Epidermal melanocyte (primary cell): ENCODE measurements at regions not wholly inside any gene's neighbourhood (a gene's known extent, or its start where the extent isn't known, plus 50 kb on each side); places are given as distances from the start of the nearest gene placed in this dataset.
"Not testable (repeated sequence)": the region's sequence is repeated elsewhere in the genome, so short reads cannot be mapped to it uniquely, and the experiment has no call there.

Source experiments
- DNase-seq: peaks from one replicate; pipeline ENCODE4 v3.0.0; 2011; ENCODE audit warnings: low spot score; ENCODE audit not compliant: insufficient read length

DNA sequence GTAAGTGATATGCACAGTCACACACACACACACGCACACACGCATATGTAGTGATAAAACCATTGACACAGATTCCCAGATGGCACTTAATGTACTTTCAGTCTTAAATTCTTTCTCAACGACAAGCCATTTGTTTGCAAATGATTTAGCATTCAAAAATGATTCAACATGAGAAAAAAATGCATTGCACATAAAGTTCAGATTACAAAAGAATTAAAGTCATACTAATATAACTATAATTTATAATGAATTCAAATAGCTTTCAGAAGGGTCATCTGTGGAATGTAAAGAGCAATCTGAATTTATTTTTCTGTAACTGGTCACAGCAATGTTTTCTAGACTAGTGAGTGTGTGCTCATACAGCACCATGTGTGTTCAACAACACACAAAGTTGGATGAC lies 521.6 kb upstream of the ZNF337 start:
- no peak for DNase-seq

DNA sequence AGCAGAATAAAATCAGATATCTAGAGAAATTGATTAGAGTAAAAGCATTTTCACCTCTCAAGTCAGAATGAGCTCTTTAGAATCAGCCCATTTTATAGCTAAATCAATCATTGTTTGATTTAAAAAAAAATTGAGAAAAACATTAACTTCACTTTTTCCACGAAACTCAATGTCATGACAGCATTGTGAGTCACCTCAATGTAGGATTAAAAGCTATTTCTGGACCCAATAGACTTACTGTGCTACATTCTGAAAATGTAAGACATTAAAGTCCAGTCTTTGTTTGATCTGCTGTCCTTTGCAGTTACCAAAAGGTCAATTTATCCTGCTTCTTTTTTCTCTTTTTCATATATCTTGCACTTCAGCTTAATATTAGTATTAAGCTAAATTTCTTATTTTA lies 519.4 kb upstream of the ZNF337 start:
- DNase-seq = no peak

DNA sequence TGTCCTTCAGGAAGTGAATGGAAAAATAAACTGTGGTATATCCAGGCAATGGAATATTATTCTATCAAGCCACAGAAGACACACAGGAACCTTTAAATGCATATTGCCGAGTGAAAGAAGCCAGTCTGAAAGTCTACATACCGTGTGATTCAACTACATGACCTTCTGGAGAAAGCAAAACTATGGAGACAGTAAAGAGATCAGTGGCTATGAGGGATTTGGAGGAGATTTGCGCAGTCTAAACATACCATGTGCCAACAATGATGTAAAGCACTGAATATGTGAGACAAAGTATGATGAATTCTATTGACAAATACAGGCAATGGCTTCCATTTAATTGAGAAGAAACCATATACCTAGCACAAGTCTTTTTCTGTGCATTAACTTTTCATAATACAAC lies 518.3 kb upstream of the ZNF337 start:
- DNase-seq = no peak

DNA sequence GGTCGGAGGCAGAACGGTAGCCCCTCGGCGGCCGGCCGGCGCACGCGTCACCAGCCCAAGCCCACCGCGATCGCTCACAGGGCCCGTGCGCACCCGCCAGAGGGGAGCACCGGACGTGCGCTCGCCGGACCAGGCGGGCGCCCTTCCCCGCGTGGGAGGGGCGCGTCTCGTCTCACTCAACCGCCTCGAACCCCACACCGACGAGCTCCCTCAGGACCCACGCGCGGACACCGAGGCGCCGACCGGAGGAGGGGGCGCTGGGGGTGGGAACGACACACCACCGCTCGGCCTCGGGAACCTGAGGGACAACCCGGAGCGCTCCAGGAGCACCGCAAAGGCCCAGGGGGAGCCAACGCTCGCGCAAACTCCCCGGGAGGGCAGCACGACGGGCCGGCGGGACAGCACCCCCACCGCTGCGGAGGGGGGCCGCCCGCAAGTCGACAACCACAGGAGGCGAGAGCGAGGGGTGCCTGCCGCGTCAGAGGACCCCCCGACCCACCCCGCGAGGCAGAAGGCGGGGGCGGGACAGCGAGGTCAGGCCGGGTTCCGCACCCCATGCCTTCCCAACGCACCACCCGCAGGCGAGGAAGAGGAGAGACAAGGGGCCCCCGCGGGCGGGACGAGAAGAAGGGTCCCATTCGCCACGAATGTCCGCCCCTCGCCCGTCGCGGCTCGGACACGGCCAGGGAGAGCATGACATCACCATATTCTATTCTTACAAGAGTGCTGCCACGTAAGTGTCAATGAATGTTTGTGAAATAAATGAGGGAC lies 512.7 kb upstream of the ZNF337 start:
- DNase-seq = no peak

DNA sequence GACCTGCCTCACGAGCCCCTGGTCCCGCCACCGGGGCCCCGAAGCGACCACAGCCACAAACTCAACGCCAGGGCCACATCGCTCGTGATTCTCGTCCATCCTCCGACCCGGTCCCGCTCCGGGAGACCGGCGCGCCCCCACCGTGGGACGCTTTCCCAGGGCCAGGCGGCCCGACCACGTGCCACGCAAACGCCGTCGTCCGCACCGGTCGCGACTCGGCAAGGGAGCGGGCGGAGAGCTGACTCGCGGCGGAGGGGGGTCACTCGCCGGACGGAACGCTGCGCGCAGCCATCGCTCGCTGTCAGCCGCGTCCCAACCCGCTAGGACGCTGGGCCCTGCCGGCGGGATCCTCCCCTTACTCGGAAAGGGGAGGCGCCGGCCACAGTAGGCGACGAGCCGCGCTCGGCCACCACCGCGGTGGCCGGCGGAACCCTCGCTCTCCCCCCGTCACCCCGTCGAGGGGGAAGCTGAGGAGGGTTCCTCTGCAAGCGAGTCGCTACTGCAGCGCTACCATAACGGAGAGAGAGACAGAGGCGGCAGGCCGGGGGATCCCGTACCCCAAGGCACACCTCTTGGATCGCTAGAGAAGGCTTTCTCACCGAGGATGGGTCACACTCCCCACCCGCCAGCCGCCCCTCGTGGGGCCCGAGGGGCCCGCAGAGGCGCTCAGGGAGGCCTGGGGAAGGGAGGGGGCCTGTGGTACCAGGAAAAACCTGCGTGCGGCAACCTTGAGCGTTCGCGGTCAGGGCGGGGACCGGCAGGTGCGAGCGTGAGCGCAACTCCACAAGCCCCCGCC lies 511.8 kb upstream of the ZNF337 start:
- DNase-seq = peak; percentile 19

DNA sequence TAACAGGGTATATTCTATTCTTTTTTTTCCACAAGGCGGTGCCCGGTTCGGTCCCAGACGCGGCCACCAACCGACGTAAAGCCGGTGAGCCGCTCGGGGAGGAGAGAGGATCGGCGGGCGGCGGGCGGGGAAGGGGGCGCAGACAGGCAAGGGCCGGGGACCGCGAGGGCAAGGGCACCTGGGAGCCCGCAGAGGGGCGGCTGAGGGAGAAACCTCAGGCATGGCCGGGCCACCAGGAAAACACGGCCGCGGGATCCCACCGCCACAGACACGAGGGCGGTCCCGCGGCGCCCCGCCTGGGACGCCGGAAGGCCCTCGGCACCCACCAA lies 511.3 kb upstream of the ZNF337 start:
- not testable (repeated sequence) for DNase-seq

DNA sequence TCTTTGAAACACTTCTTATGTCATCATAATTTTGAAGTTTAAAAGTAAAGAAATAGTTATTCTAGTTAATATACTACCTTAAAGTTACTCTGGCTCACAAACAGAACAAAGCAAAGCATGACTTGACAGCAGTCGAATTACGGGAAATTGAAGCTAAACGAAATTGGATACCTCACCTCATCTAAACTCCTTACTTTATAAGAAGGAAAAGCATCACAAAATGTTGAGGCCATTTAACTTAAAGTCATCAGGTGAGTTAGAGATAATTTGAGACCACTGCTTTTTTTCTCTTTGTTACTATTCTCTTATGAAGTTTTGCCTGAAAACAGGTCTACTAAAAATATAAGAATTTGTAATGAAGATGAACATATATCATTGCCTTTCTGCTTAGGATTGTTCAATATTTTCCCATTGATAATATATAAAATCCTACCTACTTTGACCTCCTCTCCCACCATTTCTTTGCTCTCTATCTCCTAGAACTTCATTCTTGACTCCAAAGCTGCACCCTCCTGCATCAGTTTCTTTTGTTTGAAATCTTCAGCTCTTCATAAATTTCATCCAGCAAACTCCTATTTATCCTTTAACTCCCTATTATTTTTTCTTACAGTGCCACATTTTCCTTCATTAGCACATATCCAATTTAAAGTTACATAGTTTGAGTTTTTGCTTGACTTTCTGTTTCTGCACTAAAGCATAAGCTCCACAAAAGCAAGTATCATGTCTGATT lies 510.7 kb upstream of the ZNF337 start:
- no peak for DNase-seq

DNA sequence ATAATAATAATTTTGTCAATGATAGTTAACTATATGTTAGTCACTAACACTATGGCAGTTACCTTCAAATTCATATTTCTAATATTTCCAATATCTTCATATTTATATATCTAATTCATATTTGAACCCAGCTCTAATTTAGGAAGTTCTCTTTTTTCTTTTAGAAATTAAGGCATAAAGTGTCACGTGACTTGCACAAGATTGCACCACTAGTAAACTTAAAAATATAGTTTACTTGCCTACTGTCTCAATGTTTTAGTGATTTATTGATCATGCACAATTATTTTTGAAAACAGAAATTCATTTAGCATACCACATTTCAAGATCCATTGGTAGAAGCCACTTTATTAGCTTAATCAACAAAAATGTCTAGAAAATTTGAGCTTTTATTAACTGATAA lies 508.7 kb upstream of the ZNF337 start:
- no peak for DNase-seq

DNA sequence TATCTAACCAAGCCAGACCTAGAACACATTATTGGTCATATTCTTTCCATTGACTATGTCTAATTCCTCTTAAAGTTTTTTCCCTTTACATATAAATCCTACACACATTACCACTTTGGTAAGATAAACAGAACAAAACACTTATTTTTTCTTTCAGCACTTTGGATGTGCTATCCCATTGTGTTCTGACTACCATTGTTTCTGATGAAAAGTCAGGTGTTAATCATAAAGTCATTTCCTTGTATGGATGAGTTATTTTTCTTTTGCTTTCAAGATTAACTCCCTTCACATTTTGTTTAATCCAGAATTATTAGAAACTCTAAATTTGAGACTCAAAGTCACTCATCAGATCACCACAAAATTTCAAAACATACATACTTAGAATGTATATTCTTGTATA lies 504.4 kb upstream of the ZNF337 start:
- not testable (repeated sequence) for DNase-seq

DNA sequence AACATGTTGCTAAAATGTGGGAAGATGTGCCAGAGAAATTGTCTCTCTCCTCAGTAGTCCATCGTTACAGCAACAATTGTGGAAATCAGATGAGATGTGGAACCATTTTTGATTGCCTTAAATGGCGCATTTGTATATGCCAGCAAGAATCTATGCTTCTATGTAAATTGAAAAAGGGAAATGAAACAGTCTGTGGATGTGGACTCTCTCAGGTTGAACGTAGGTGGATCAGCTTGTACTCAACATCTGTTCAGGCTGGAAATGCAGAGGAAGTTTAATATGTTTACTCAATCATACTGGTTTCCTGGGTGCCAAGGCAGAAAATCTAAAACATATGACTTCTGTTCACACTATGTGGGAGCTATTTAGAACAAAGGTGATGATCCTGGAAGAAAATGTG lies 490.7 kb upstream of the ZNF337 start:
- DNase-seq = not testable (repeated sequence)

DNA sequence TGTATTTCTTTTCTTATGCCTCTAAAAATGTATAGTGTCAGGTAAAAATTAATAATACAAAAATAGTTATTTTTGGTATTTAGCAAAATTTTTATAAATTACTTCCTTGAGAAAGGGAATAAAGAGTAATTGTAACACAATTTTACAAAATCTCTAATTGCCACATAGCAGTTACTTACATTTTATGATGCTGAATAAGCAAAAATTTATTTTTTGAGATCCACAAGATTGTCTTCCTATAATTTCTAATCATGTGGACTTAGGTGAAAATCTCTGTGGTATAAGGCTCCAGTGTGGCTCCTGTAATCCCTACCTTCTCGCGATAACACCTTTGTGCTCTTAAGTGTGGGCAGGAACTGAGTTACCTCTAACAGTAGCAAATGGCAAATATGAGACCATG lies 487.1 kb upstream of the ZNF337 start:
- DNase-seq = not testable (repeated sequence)

DNA sequence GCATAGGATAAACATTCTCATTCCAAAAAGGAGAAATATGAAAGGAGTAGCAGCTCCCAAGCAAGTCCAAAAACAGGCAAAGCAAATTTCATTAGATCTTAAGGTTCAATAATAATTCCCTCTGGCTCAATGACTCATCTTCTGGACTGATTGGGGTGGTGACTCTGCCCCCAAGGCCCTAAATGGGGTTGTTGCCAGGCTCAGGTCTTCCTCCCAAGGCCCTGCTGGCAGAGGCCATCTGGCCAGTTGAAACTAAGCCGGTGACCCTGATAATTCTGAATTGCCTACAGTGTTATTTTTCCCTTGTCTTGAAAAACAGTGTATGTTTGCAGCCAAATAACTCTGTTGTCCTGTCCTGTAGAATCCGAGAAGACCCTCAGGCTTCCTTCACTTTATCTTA lies 484.7 kb upstream of the ZNF337 start:
- not testable (repeated sequence) for DNase-seq

DNA sequence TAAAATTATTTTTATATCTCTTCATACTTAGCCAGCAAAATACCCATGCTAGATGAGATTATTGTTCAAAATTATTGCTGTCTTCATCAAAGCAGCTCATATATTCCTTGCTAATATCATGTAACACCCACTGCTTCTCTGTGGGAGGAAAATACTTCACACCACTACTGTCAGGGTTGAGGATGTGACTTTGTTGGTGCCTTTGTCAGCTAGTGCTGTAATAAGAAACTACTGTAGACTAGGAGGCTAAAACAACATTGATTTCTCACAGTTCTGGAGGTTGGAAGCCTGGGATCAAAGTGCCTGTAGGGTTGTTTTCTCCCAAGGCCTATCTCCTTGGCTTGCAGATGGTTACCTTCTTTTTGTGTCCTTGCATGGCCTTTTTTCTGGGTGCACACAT lies 475.2 kb upstream of the ZNF337 start:
- DNase-seq = not testable (repeated sequence)

DNA sequence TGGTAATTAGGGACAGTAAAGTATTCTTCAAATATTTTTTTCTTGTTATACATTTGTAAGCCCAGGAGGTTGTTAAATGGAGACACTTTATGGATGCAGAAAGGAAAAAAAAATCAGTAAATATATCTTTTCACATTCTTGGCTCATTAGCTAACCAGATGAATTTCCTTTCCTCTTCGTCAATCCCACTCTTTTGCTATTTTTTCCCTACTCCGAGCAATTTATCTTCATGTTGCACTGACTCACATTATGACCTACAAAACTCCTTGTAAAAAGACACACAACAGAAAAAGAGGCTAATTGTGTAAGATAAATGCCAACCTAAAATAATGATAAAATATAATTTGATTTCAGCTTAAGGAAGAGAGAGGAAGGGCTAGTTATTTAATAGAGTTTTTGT lies 472.9 kb upstream of the ZNF337 start:
- no peak for DNase-seq

DNA sequence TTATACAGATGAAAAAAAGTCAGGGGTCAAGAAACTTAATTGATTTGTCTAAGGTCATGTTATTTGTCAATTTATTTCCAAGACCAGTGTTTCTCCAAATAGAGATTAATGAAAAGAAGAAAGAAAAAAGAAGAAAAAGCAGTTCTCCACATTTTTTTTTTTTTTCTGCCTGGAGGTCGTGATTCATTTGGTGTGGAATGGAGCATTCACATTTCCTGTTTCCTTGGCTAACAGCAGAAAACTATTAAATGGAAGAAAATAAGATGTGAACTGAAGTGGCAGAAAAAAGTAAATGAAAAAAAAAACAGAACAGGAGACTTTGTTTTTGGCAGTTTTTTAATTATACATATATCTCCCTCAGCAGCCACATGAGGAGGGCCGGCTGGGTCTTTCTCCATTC lies 470.8 kb upstream of the ZNF337 start:
- no peak for DNase-seq

DNA sequence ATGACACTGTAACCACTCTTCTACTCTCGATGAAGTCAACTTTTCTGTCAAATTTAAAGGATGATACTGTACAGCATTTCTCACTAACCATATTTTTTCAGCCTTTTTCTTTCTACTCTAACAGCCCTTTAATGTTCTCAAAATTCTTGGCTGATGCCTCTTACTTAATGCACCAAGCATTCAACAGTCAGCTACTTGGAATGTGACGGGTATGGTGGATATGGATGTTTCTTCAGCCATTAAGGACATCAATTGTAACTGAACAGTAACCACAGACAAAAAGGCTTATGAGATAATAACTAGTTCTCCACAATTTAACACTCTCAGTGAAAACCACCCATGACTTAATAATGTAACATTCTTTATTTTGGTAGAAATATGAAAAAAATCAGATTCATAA lies 467.2 kb upstream of the ZNF337 start:
- peak; percentile 20 for DNase-seq

DNA sequence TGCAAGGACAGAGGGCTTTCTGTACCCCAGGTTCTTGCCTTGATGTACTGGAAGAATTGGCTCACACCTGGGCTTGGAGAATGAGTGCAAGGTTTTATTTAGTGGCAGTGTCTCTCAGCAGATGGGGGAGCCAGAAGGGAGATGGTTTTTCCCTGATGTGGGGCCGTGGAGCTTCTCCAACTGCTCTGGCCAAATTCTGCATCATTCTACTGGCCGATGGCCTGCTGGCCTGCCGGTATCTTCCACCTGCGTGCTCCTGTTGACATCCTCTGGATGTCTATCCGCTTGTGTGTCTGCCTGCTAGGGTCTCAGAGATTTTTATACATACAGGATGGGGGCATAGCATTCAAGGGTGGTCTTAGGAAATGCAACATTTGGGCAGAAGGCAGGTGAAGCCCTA lies 466.5 kb upstream of the ZNF337 start:
- DNase-seq = not testable (repeated sequence)

DNA sequence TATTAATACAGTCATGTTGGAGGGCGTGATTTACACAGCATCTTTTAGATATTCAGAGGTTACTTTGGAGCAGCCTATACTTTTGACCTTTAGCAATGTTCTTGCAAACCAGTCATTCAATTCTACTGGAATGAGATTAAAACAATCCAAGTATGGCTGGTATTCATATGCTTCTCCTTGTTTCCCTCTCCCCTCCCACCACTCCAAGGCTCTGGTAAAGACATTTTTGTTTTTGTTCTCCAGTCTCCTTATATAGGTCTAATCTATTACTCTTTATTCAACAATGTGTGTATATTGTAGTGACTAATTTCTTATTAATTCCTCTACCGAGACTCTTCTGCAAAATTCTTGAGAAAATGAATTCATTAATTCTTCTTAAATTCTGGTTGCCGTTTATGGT lies 465.1 kb upstream of the ZNF337 start:
- not testable (repeated sequence) for DNase-seq

DNA sequence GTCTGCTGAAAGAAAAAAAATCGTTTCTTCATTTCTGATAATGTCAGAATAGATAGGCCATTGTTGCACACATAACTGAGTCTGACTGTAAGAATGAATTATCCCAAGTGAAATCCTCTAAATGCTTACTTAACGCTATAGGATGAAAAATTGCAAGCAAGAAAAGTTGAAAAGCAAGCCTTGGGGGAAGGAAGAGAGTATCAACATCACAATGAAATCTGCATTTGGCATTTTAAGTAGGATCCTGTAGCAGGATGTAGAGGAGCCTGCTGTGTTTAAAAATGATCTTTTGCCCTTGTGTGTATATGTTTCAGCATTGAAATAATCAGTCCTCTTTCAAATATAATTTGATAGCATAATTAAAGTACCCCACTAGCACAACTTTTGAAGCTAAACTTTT lies 464.3 kb upstream of the ZNF337 start:
- DNase-seq = not testable (repeated sequence)

DNA sequence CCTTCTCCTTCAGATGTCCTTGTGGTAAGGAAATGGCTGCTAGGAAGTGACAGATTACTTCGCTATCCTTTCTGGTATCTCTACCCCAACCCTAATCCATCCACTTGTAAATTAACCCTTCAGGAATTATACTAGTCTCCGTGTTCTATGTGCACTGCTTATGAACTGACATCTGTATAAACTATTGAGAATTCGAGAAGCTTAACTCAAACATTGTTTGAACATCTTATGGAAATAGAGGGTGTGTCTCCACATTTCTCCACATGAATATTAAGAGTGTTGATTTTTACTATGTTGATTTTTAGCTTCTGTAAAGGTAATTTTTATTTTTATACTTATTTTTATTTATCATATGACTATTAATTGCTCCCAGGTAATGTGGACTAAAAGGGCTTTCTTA lies 457.6 kb upstream of the ZNF337 start:
- no peak for DNase-seq

DNA sequence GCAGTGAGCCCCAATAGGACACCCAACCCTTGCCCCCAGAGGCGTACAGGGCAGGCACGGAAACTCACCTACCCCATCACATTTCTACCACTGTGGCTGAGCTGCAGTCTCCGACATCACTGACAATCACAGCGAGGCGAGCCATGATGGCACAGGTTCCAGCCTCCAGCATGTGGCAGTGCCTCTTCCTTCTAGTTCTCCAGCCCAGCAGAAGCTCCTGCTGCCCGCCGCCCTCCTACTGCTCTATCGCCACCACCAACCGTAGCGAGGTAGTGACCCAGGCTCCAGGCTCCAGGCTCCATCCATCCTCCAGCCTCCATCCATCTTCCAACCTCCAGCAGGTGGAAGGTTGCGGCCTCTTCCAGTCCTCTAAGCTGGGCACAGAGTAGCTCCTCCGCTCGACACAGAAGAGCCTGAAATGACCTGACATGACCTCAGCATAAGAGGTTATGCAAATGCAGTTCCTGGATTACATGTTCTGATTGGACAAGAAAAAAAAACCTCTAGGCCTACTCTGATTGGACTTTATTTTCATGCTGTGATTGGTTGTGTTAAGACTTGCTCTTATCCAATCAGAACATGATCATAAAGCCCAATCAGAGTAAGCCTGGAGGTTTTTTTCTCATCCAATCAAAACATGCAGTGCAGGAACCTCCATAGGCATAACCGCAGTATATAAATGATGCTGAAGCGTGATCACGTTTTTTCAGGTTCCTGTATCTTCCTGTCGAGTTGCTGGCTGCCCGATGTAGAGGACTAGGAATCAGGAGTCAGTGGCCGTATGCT lies 438.9 kb upstream of the ZNF337 start:
- no peak for DNase-seq

DNA sequence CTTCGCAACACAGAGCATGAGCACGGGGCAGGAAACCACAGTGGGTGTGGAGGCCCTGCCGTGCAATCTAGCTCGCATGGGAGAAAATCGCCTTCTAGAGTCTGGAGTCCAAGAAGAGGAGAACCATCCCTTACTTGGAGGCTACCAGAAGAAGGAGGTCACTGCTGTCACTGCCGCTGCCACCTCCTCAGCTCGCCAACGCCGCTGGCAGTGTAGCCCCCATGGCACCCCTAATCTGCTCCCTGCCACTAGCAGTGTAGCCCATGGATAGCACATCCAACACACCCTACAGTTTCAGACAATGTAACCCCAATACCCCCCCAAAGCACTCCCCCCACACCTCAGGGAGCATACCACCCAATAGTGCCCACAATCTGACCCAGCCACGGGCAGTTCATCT lies 438.0 kb upstream of the ZNF337 start:
- DNase-seq = no peak
